Retinal pigment epithelial cell (primary cell): ENCODE measurements at regions not wholly inside any gene's neighbourhood (a gene's known extent, or its start where the extent isn't known, plus 50 kb on each side); places are given as distances from the start of the nearest gene placed in this dataset.

Experiments
- DNase-seq: peaks from one replicate; pipeline ENCODE4 v3.0.0-alpha.2; 2010; ENCODE audit warnings: low read depth
- H3K4me3 ChIP-seq: 2 replicates; pipeline ENCODE4 v1.5.1; 2011; ENCODE audit warnings: mild to moderate bottlenecking, low read length, control low read depth, moderate library complexity
- CTCF ChIP-seq: conservative IDR thresholded peaks from 2 replicates; pipeline ENCODE4 v1.5.1; 2011; ENCODE audit warnings: low read depth, low read length, control low read depth, inconsistent platforms

GRCh38 chr21:18164483-18164882 is 80.2 kb upstream of the CHODL start:
- no peak for DNase-seq
- no peak overlapping the region for H3K4me3 ChIP-seq
- TF ChIP-seq CTCF = no peak

DNA sequence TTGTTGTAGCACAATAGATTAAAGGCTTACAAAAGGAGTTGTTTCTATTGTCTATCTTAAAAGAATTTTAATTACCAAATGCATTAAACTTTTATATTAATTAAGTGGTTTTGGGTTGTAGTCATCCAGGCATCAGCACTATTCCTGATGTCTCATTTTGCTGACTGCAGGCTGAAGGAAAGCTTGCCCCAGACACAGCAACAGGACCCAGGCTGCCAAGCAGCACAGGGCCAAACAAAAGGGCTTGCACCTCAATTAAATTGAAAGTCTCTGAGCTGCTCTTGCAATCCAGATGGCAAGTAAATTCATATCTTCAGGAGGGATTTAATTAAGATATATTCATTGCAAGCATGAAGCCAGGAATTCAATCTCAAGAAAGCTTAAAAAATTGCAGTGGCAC is 80.7 kb upstream of the CHODL start:
- no peak for TF ChIP-seq CTCF
- H3K4me3 ChIP-seq = no peak overlapping the region

GRCh38 chr21:18161841-18162240 is 82.8 kb upstream of the CHODL start:
- TF ChIP-seq CTCF = no peak
- no peak for DNase-seq
- no peak overlapping the region for H3K4me3 ChIP-seq

More for the DNA sequence above, 80.7 kb upstream of the CHODL start:
- DNase-seq = no peak

GRCh38 chr21:18157406-18157805 is 87.2 kb upstream of the CHODL start:
- no peak overlapping the region for H3K4me3 ChIP-seq
- TF ChIP-seq CTCF = no peak
- DNase-seq = no peak

- no peak for TF ChIP-seq CTCF
- no peak overlapping the region for H3K4me3 ChIP-seq
- DNase-seq = peak; percentile 39
Observed at GRCh38 chr21:18155508-18156193, 89.0 kb upstream of the CHODL start.

DNA sequence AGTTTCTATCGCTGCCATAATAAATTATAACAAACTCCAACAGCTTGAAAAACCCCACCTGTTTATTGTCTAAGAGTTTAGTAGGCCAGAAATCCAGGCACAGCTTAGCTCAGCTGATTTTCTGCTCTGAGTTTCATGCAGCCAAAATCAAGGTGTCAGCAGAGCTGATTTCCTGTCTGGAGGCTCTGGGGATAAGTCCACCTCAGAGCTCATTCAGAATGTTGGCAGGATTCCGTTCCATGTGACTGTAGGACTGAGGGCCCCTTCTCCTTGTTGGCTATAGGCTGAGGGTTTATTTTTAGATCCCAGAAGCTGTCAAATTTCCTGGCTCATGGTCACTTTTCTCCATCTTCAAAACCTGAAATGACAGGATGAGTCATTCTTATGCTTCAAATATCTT is 91.6 kb upstream of the CHODL start:
- peak; percentile 87 for DNase-seq
- H3K4me3 ChIP-seq = no peak overlapping the region
- no peak for TF ChIP-seq CTCF

- DNase-seq = no peak
- no peak for TF ChIP-seq CTCF
Observed at GRCh38 chr21:18152371-18152770, 92.3 kb upstream of the CHODL start.

More at GRCh38 chr21:18152371-18152770, 92.3 kb upstream of the CHODL start:
- H3K4me3 ChIP-seq = no peak overlapping the region
